NT2/D1 (cell line): ENCODE measurements at regions not wholly inside any gene's neighbourhood (a gene's known extent, or its start where the extent isn't known, plus 50 kb on each side); places are given as distances from the start of the nearest gene placed in this dataset.

ENCODE experiments used
- SUZ12 ChIP-seq: IDR thresholded peaks from 2 replicates; pipeline ENCODE4 v1.6.1; 2011; ENCODE audit not compliant: insufficient read length, insufficient read depth; ENCODE audit errors: extremely low read depth
- YY1 ChIP-seq: IDR thresholded peaks from 2 replicates; pipeline ENCODE4 v1.6.1; 2011; ENCODE audit not compliant: insufficient read length, insufficient read depth
- ZNF274 ChIP-seq: IDR thresholded peaks from 2 replicates; pipeline ENCODE4 v1.6.1; 2011; ENCODE audit warnings: mild to moderate bottlenecking, low read depth, low read length

DNA sequence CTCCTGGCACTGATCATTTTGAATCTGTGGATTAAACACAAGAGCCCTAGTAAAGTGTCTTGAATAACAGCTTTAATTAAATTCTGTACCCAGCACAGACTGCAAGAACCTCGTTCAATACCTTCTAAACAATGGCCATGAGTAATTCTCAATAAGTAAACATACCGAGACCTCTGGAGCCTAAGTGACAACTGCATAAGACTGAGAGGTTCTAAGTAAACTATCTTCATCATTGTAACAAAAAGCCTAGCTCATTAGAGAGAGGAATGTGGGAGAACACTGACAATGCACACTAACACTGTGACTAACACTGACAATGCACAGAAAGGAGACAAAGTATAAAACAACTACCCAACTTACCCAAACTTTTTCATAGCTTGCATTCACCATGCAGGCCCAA, 117.4 kb downstream of the ELAPOR2 start:
- no peak for TF ChIP-seq ZNF274
- TF ChIP-seq YY1: no peak
- TF ChIP-seq SUZ12: no peak
